ENCODE measurements at regions not wholly inside any gene's neighbourhood (a gene's known extent, or its start where the extent isn't known, plus 50 kb on each side); places are given as distances from the start of the nearest gene placed in this dataset.
"Not testable (repeated sequence)": the region's sequence is repeated elsewhere in the genome, so short reads cannot be mapped to it uniquely, and the experiment has no call there.

- no peak for DNase-seq (ENCODE audit: low read depth)
These were observed 422.2 kb upstream of the FOXG1 start for GRCh38 chr14:28344381-28344780.

GRCh38 chr14:28348797-28349196 lies 417.8 kb upstream of the FOXG1 start:
- DNase-seq (ENCODE audit: low read depth) = no peak

GRCh38 chr14:28356819-28357218 lies 409.8 kb upstream of the FOXG1 start:
- DNase-seq (ENCODE audit: low read depth) = no peak

- no peak for DNase-seq (ENCODE audit: low read depth)
These were observed 405.1 kb upstream of the FOXG1 start for GRCh38 chr14:28361486-28361885.

GRCh38 chr14:28365510-28365909 lies 401.1 kb upstream of the FOXG1 start:
- no peak for DNase-seq (ENCODE audit: low read depth)

GRCh38 chr14:28373721-28374120 lies 392.9 kb upstream of the FOXG1 start:
- DNase-seq (ENCODE audit: low read depth) = no peak

- peak; percentile 32 for DNase-seq (ENCODE audit: low read depth)
These were observed 391.3 kb upstream of the FOXG1 start for GRCh38 chr14:28375295-28375694.

- no peak for DNase-seq (ENCODE audit: low read depth)
These were observed 384.9 kb upstream of the FOXG1 start for GRCh38 chr14:28381656-28382055.

GRCh38 chr14:28382444-28383190 lies 384.0 kb upstream of the FOXG1 start:
- peak; percentile 85 for DNase-seq (ENCODE audit: low read depth)

GRCh38 chr14:28398506-28398905 lies 368.1 kb upstream of the FOXG1 start:
- DNase-seq (ENCODE audit: low read depth) = peak; percentile 64

GRCh38 chr14:28401705-28402104 lies 364.9 kb upstream of the FOXG1 start:
- not testable (repeated sequence) for DNase-seq (ENCODE audit: low read depth)

GRCh38 chr14:28406196-28406595 lies 360.4 kb upstream of the FOXG1 start:
- no peak for DNase-seq (ENCODE audit: low read depth)

GRCh38 chr14:28407031-28407825 lies 359.4 kb upstream of the FOXG1 start:
- no peak for DNase-seq (ENCODE audit: low read depth)

GRCh38 chr14:28407996-28408395 lies 358.6 kb upstream of the FOXG1 start:
- no peak for DNase-seq (ENCODE audit: low read depth)

- peak; percentile 38 for DNase-seq (ENCODE audit: low read depth)
These were observed 354.5 kb upstream of the FOXG1 start for GRCh38 chr14:28412077-28412476.

- DNase-seq (ENCODE audit: low read depth) = no peak
These were observed 339.6 kb upstream of the FOXG1 start for GRCh38 chr14:28426960-28427359.

- no peak for DNase-seq (ENCODE audit: low read depth)
These were observed 329.8 kb upstream of the FOXG1 start for GRCh38 chr14:28436821-28437220.

GRCh38 chr14:28461389-28461788 lies 305.2 kb upstream of the FOXG1 start:
- peak; percentile 37 for DNase-seq (ENCODE audit: low read depth)

- no peak for DNase-seq (ENCODE audit: low read depth)
These were observed 299.0 kb upstream of the FOXG1 start for GRCh38 chr14:28467611-28468010.

GRCh38 chr14:28468191-28469151 lies 298.1 kb upstream of the FOXG1 start:
- no peak for DNase-seq (ENCODE audit: low read depth)

GRCh38 chr14:28482251-28483040 lies 284.1 kb upstream of the FOXG1 start:
- no peak for DNase-seq (ENCODE audit: low read depth)
